Smooth muscle cell (in vitro differentiated cells): ENCODE measurements at regions not wholly inside any gene's neighbourhood (a gene's known extent, or its start where the extent isn't known, plus 50 kb on each side); places are given as distances from the start of the nearest gene placed in this dataset.

Experiments
- DNase-seq: peaks from one replicate; lab custom pipeline; 2025; ENCODE audit not compliant: unreplicated experiment; lab: John Stamatoyannopoulos, UW
- H2AFZ ChIP-seq: fragments of 200-600 bp; sonication (generic); 2 replicates; pipeline ENCODE4 v1.6.0; 2016; ENCODE audit warnings: antibody characterized with exemption, low read depth, mild to moderate bottlenecking
- H3F3A ChIP-seq: fragments of 200-600 bp; sonication (generic); 2 replicates; pipeline ENCODE4 v1.6.0; 2017; ENCODE audit warnings: antibody characterized with exemption, low read depth
- H3K27ac ChIP-seq: fragments of 200-600 bp; sonication (generic); 2 replicates; pipeline ENCODE4 v1.5.1; 2016; ENCODE audit warnings: low read depth, mild to moderate bottlenecking
- H3K27me3 ChIP-seq: fragments of 200-600 bp; sonication (generic); 2 replicates; pipeline ENCODE4 v1.6.1; 2016; ENCODE audit warnings: low read depth, mild to moderate bottlenecking
- H3K36me3 ChIP-seq: fragments of 200-600 bp; sonication (generic); 2 replicates; pipeline ENCODE4 v1.5.1; 2016; ENCODE audit warnings: low read depth
- H3K4me1 ChIP-seq: fragments of 200-600 bp; sonication (generic); 2 replicates; pipeline ENCODE4 v1.5.1; 2016; ENCODE audit warnings: low read depth
- H3K4me2 ChIP-seq: fragments of 200-600 bp; sonication (generic); 2 replicates; pipeline ENCODE4 v1.6.0; 2016; ENCODE audit warnings: mild to moderate bottlenecking
- H3K4me3 ChIP-seq: fragments of 200-600 bp; sonication (generic); 2 replicates; pipeline ENCODE4 v1.5.1; 2016; ENCODE audit warnings: mild to moderate bottlenecking
- H3K79me2 ChIP-seq: fragments of 200-600 bp; sonication (generic); 2 replicates; pipeline ENCODE4 v1.6.0; 2016; ENCODE audit warnings: low read depth, mild to moderate bottlenecking
- H3K9ac ChIP-seq: fragments of 200-600 bp; sonication (generic); 2 replicates; pipeline ENCODE4 v1.6.0; 2016; ENCODE audit warnings: low read depth
- H3K9me3 ChIP-seq: fragments of 200-600 bp; sonication (generic); replicated peaks from 2 replicates; pipeline ENCODE4 v1.5.1; 2016; ENCODE audit warnings: low read depth
- H4K20me1 ChIP-seq: fragments of 200-600 bp; sonication (generic); 2 replicates; pipeline ENCODE4 v1.6.0; 2016; ENCODE audit warnings: low read depth
- WGBS: methylation state at CpG from one replicate; pipeline ENCODE4 v1.1.7; 2016; ENCODE audit warnings: low lambda C conversion rate; 5-methylcytosine and 5-hydroxymethylcytosine counted together
- TF ChIP-seq, protein P1 (sequence below): fragments of 200-600 bp; sonication (generic); IDR thresholded peaks from 2 replicates; pipeline ENCODE4 v1.5.1; 2017; ENCODE audit warnings: borderline replicate concordance, mild to moderate bottlenecking, antibody characterized with exemption; ENCODE audit not compliant: insufficient read depth, poor library complexity, severe bottlenecking

DNA sequence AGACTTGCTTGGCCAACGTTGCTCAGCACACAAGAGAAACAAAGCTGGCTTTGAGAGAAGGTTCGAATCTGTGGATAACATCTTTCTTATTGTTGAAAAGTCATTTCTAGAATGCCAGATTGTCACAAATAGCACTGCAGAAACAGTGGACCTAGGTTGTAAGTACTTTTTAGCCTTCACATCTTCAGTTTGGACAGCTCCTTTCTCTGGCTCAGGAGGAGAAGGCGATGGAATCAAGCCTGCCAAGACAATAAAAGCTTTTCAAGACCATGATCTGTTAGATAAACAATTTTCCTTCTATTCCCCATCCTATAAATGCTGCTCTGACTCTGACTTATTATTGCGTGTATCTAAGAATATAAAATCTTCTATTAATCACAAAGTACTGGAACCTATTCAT lies 615.2 kb upstream of the SEMA6A start:
- Histone ChIP-seq H3K79me2 (no peaks in the 10 kb centered on the region), H3K27me3 (no peaks in the 10 kb centered on the region), H3K4me2 (no peak overlapping the region), H3K9ac (no peak overlapping the region), H3K36me3 (no peaks in the 10 kb centered on the region), H3K4me3 (no peak overlapping the region), H3F3A (no peaks in the 10 kb centered on the region), H2AFZ (no peak overlapping the region), H4K20me1 (no peaks in the 10 kb centered on the region), H3K9me3 (no peaks in the 10 kb centered on the region), H3K27ac (no peak overlapping the region), H3K4me1 (no peaks in the 10 kb centered on the region)
- DNase-seq, result no peak
- TF ChIP-seq, protein P1, sequence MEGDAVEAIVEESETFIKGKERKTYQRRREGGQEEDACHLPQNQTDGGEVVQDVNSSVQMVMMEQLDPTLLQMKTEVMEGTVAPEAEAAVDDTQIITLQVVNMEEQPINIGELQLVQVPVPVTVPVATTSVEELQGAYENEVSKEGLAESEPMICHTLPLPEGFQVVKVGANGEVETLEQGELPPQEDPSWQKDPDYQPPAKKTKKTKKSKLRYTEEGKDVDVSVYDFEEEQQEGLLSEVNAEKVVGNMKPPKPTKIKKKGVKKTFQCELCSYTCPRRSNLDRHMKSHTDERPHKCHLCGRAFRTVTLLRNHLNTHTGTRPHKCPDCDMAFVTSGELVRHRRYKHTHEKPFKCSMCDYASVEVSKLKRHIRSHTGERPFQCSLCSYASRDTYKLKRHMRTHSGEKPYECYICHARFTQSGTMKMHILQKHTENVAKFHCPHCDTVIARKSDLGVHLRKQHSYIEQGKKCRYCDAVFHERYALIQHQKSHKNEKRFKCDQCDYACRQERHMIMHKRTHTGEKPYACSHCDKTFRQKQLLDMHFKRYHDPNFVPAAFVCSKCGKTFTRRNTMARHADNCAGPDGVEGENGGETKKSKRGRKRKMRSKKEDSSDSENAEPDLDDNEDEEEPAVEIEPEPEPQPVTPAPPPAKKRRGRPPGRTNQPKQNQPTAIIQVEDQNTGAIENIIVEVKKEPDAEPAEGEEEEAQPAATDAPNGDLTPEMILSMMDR, result no peak
- 75% methylated on average over 4 of the region's 4 CpGs for WGBS

GRCh38 chr5:117188211-117188610 lies 613.6 kb upstream of the SEMA6A start:
- no peaks in the 10 kb centered on the region for H3K36me3 ChIP-seq
- H3K79me2 ChIP-seq, result no peaks in the 10 kb centered on the region
- H3K4me1 ChIP-seq, result no peaks in the 10 kb centered on the region
- H3K27me3 ChIP-seq, result no peaks in the 10 kb centered on the region
- no peak overlapping the region for H3K4me3 ChIP-seq
- H3K27ac ChIP-seq, result no peak overlapping the region
- 4% methylated on average over 1 of the region's 1 CpG for WGBS
- H3K9ac ChIP-seq, result no peak overlapping the region
- H3F3A ChIP-seq, result no peaks in the 10 kb centered on the region
- no peaks in the 10 kb centered on the region for H4K20me1 ChIP-seq
- peak overlapping the region; percentile 7 for H2AFZ ChIP-seq
- TF ChIP-seq, protein P1, result no peak
- peak overlapping the region; percentile 40 for H3K4me2 ChIP-seq
- no peaks in the 10 kb centered on the region for H3K9me3 ChIP-seq
- no peak for DNase-seq

GRCh38 chr5:117186751-117187150 lies 612.1 kb upstream of the SEMA6A start:
- H4K20me1 ChIP-seq, result no peaks in the 10 kb centered on the region
- WGBS, result 85% methylated on average over 3 of the region's 3 CpGs
- TF ChIP-seq, protein P1, result no peak
- no peaks in the 10 kb centered on the region for H3K9me3 ChIP-seq
- DNase-seq, result no peak
- no peaks in the 10 kb centered on the region for H3K4me1 ChIP-seq
- no peak overlapping the region for H3K9ac ChIP-seq
- H3K27ac ChIP-seq, result no peak overlapping the region
- no peaks in the 10 kb centered on the region for H3K27me3 ChIP-seq
- H3K4me2 ChIP-seq, result no peak overlapping the region
- H3K4me3 ChIP-seq, result no peak overlapping the region
- no peaks in the 10 kb centered on the region for H3F3A ChIP-seq
- no peaks in the 10 kb centered on the region for H3K36me3 ChIP-seq
- H3K79me2 ChIP-seq, result no peaks in the 10 kb centered on the region
- H2AFZ ChIP-seq, result no peak overlapping the region

- 67% methylated on average over 2 of the region's 2 CpGs for WGBS
- Histone ChIP-seq H3K27me3 (no peaks in the 10 kb centered on the region), H3F3A (no peaks in the 10 kb centered on the region), H3K4me2 (no peak overlapping the region), H3K4me1 (no peaks in the 10 kb centered on the region), H3K9ac (no peak overlapping the region), H3K9me3 (no peaks in the 10 kb centered on the region), H3K36me3 (no peaks in the 10 kb centered on the region), H4K20me1 (no peaks in the 10 kb centered on the region), H3K4me3 (no peak overlapping the region), H3K27ac (no peak overlapping the region), H2AFZ (no peak overlapping the region), H3K79me2 (no peaks in the 10 kb centered on the region)
- TF ChIP-seq, protein P1, result no peak
- no peak for DNase-seq
Measured at GRCh38 chr5:117183326-117183725, 608.7 kb upstream of the SEMA6A start.
